Left lung (tissue), 4 donors: ENCODE measurements at regions not wholly inside any gene's neighbourhood (a gene's known extent, or its start where the extent isn't known, plus 50 kb on each side); places are given as distances from the start of the nearest gene placed in this dataset.
A peak's percentile ranks its signal among the peaks of the same experiment; 100 is the strongest.

Experiments used
- ATAC-seq: fragments of 200-7000 bp; cut with Tn5 transposase; one replicate; pipeline ENCODE4 v1.9.1; 2020; ENCODE audit warnings: moderate library complexity
- DNase-seq, 4 donors: peaks; one replicate each; pipeline ENCODE4 v3.0.0-alpha.2; 2013 to 2020
- H3K27ac ChIP-seq, 2 donors: fragments of 200-600 bp; sonication (generic) in 1 of 2; one replicate each; pipeline versions ENCODE4 v1.5.0 to v1.8.0; 2020 to 2021
- H3K27me3 ChIP-seq, 2 donors: fragments of 200-600 bp; sonication (generic) in 1 of 2; one replicate each; pipeline versions ENCODE4 v1.5.0 to v1.8.0; 2020 to 2021
- H3K36me3 ChIP-seq, 2 donors: fragments of 200-600 bp; sonication (generic) in 1 of 2; one replicate each; pipeline versions ENCODE4 v1.5.0 to v1.8.0; 2020 to 2021
- H3K4me1 ChIP-seq, 2 donors: fragments of 200-600 bp; one replicate each; pipeline ENCODE4 v1.8.0; 2021
- H3K4me3 ChIP-seq, 2 donors: fragments of 200-600 bp; sonication (generic) in 1 of 2; one replicate each; pipeline versions ENCODE4 v1.5.0 to v1.8.0; 2020 to 2021; ENCODE audit warnings: mild to moderate bottlenecking in 1 of 2
- H3K9me3 ChIP-seq, 2 donors: fragments of 200-600 bp; sonication (generic) in 1 of 2; one replicate each; pipeline versions ENCODE4 v1.5.0 to v1.8.0; 2020 to 2021
- CTCF ChIP-seq, 2 donors: fragments of 200-600 bp; sonication (generic) in 1 of 2; IDR thresholded peaks; one replicate each; pipeline versions ENCODE4 v1.5.0 to v1.8.0; 2021; ENCODE audit warnings: antibody characterized with exemption in 2 of 2
- intact Hi-C, 2 donors: fragments of 100-400 bp; cut with DNase I; formaldehyde crosslinking; loops; one replicate each; pipeline versions ENCODE4 v1.11.2 to v1.14.2; 2022
- donor health status: DM: no; HTN: yes; CAD: no.
- donor health status: DM: no; HTN: no; CAD: no.

GRCh38 chr6:156557911-156558259 lies 219.3 kb upstream of the ARID1B start:
- H3K27me3 ChIP-seq, result no peaks in the 10 kb centered on the region
- H3K9me3 ChIP-seq, result no peaks in the 10 kb centered on the region
- intact Hi-C loops, result no loop called here
- TF ChIP-seq CTCF (IDR thresholded peaks at IDR 0.05), result no peak
- no peaks in the 10 kb centered on the region for H3K4me1 ChIP-seq
- H3K36me3 ChIP-seq, result no peaks in the 10 kb centered on the region
- H3K4me3 ChIP-seq, result no peak overlapping the region
- no peak for ATAC-seq
- no peak overlapping the region for H3K27ac ChIP-seq
- peak in 2 of 4 donors; percentile 89 for DNase-seq

- no peak overlapping the region for H3K4me3 ChIP-seq
- no peak for TF ChIP-seq CTCF (IDR thresholded peaks at IDR 0.05)
- peak in 2 of 4 donors; percentile 84 to 91 for DNase-seq
- intact Hi-C loops, result no loop called here
- no peaks in the 10 kb centered on the region for H3K36me3 ChIP-seq
- no peaks in the 10 kb centered on the region for H3K4me1 ChIP-seq
- H3K9me3 ChIP-seq, result no peaks in the 10 kb centered on the region
- H3K27me3 ChIP-seq, result no peaks in the 10 kb centered on the region
- H3K27ac ChIP-seq, result no peak overlapping the region
- peak; percentile 64 for ATAC-seq
Measured at GRCh38 chr6:156557251-156557910, 219.8 kb upstream of the ARID1B start.

GRCh38 chr6:156556811-156557210 lies 220.4 kb upstream of the ARID1B start:
- Histone ChIP-seq H3K4me1 (no peaks in the 10 kb centered on the region), H3K36me3 (no peaks in the 10 kb centered on the region), H3K9me3 (no peaks in the 10 kb centered on the region), H3K4me3 (no peak overlapping the region), H3K27me3 (no peaks in the 10 kb centered on the region), H3K27ac (no peak overlapping the region)
- DNase-seq (no peak), ATAC-seq (no peak)
- intact Hi-C loops, result no loop called here
- TF ChIP-seq CTCF (IDR thresholded peaks at IDR 0.05), result no peak

- intact Hi-C loops, result no loop called here
- TF ChIP-seq CTCF (IDR thresholded peaks at IDR 0.05), result no peak
- Histone ChIP-seq H3K27me3 (no peaks in the 10 kb centered on the region), H3K4me3 (no peak overlapping the region), H3K9me3 (no peaks in the 10 kb centered on the region), H3K36me3 (no peaks in the 10 kb centered on the region), H3K27ac (no peak overlapping the region), H3K4me1 (no peaks in the 10 kb centered on the region)
- DNase-seq, result no peak
- ATAC-seq, result no peak
Measured at GRCh38 chr6:156555116-156555515, 222.1 kb upstream of the ARID1B start.

GRCh38 chr6:156554160-156554559 lies 223.0 kb upstream of the ARID1B start:
- intact Hi-C loops, result no loop called here
- TF ChIP-seq CTCF (IDR thresholded peaks at IDR 0.05), result no peak
- H3K4me3 ChIP-seq, result no peak overlapping the region
- H3K9me3 ChIP-seq, result no peaks in the 10 kb centered on the region
- no peak for ATAC-seq
- H3K36me3 ChIP-seq, result no peaks in the 10 kb centered on the region
- H3K27ac ChIP-seq, result no peak overlapping the region
- no peaks in the 10 kb centered on the region for H3K4me1 ChIP-seq
- no peaks in the 10 kb centered on the region for H3K27me3 ChIP-seq
- DNase-seq, result no peak
